H1 (cell line): ENCODE measurements at regions not wholly inside any gene's neighbourhood (a gene's known extent, or its start where the extent isn't known, plus 50 kb on each side); places are given as distances from the start of the nearest gene placed in this dataset.

Source experiments
- ATF2 ChIP-seq: IDR thresholded peaks from 2 replicates; pipeline ENCODE4 v1.6.1; 2012; ENCODE audit warnings: low read length, inconsistent platforms
- BCL11A ChIP-seq, 2 experiments: IDR thresholded peaks; one replicate each; pipeline ENCODE4 v1.6.1; 2011; ENCODE audit warnings: low read depth in 2 of 2, low read length in 2 of 2, mild to moderate bottlenecking in 2 of 2
- CEBPB ChIP-seq: IDR thresholded peaks from 2 replicates; pipeline ENCODE4 v1.6.1; 2012; ENCODE audit warnings: low read depth, low read length
- CTCF ChIP-seq, 3 experiments: IDR thresholded peaks; 1 replicate in 2 of 3; 2 replicates in 1 of 3; pipeline versions ENCODE4 v1.5.1 to v1.6.1; 2011; ENCODE audit warnings: low read length in 3 of 3, mild to moderate bottlenecking in 3 of 3, inconsistent platforms in 2 of 3, low read depth in 1 of 3, moderate library complexity in 1 of 3; ENCODE audit not compliant: insufficient read depth in 1 of 3; ENCODE audit errors: control extremely low read depth in 1 of 3
- E2F6 ChIP-seq: IDR thresholded peaks from 2 replicates; pipeline ENCODE4 v1.6.1; 2012; ENCODE audit warnings: inconsistent platforms
- EP300 ChIP-seq, 2 experiments: IDR thresholded peaks; 1 replicate in 1 of 2; 2 replicates in 1 of 2; pipeline ENCODE4 v1.6.1; 2011 to 2012; ENCODE audit warnings: low read depth in 2 of 2, low read length in 2 of 2, mild to moderate bottlenecking in 2 of 2, borderline replicate concordance in 1 of 2, inconsistent platforms in 1 of 2, moderate library complexity in 1 of 2
- EZH2 ChIP-seq: fragments of 200-600 bp; sonication (generic); IDR thresholded peaks from 2 replicates; pipeline ENCODE4 v1.7.1; 2012; ENCODE audit warnings: low read depth, mild to moderate bottlenecking, moderate library complexity, low read length, inconsistent platforms; ENCODE audit not compliant: severe bottlenecking
- KDM1A ChIP-seq: fragments of 200-600, 300-600 bp; sonication (generic); IDR thresholded peaks from 2 replicates; pipeline ENCODE4 v1.7.1; 2016; ENCODE audit warnings: mild to moderate bottlenecking, low read length, borderline replicate concordance
- MAFK ChIP-seq: IDR thresholded peaks from 2 replicates; pipeline ENCODE4 v1.6.1; 2012; ENCODE audit warnings: low read depth, mild to moderate bottlenecking, improper control_type of control experiment, low read length
- NRF1 ChIP-seq: IDR thresholded peaks from 2 replicates; pipeline ENCODE4 v1.6.1; 2011; ENCODE audit warnings: mild to moderate bottlenecking, low read depth, low read length, improper control_type of control experiment
- RAD21 ChIP-seq, 2 experiments: IDR thresholded peaks in 1 of 2; conservative IDR thresholded peaks in 1 of 2; 2 replicates each; pipeline ENCODE4 v1.6.1; 2011; ENCODE audit warnings: low read depth in 2 of 2, low read length in 2 of 2, improper control_type of control experiment in 1 of 2, inconsistent platforms in 1 of 2, mild to moderate bottlenecking in 1 of 2, moderate library complexity in 1 of 2
- SUZ12 ChIP-seq: fragments of 200-600 bp; sonication (generic); IDR thresholded peaks from 2 replicates; pipeline ENCODE4 v1.6.1; 2012; ENCODE audit warnings: mild to moderate bottlenecking, inconsistent platforms, low read length, moderate library complexity, mixed read lengths
- USF2 ChIP-seq: IDR thresholded peaks from 2 replicates; pipeline ENCODE4 v1.6.1; 2011; ENCODE audit warnings: low read length, improper control_type of control experiment
- YY1 ChIP-seq: IDR thresholded peaks from 2 replicates; pipeline ENCODE4 v1.6.1; 2011; ENCODE audit warnings: low read depth, mild to moderate bottlenecking, low read length

GRCh38 chrX:68902706-68903504 is 74.1 kb downstream of the EFNB1 start:
- TF ChIP-seq CTCF (IDR thresholded peaks at IDR 0.05; ENCODE audit: control extremely low read depth in 1 of 3, insufficient read depth in 1 of 3, low read depth in 1 of 3, low read length in 3 of 3) (no peak), EP300 (IDR thresholded peaks at IDR 0.05; ENCODE audit: borderline replicate concordance in 1 of 2, low read depth in 2 of 2, low read length in 2 of 2) (no peak), CEBPB (no peak), ATF2 (no peak), EZH2 (no peak), BCL11A (IDR thresholded peaks at IDR 0.05; ENCODE audit: low read depth in 2 of 2, low read length in 2 of 2) (no peak), E2F6 (no peak), RAD21 (IDR thresholded peaks at IDR 0.05 in 1 of 2, conservative IDR thresholded peaks at IDR 0.05 in 1 of 2; ENCODE audit: low read depth in 2 of 2, low read length in 2 of 2) (no peak), YY1 (no peak), NRF1 (no peak), MAFK (no peak), KDM1A (no peak), USF2 (no peak), SUZ12 (no peak)
